ENCODE measurements at regions not wholly inside any gene's neighbourhood (a gene's known extent, or its start where the extent isn't known, plus 50 kb on each side); places are given as distances from the start of the nearest gene placed in this dataset.

DNA sequence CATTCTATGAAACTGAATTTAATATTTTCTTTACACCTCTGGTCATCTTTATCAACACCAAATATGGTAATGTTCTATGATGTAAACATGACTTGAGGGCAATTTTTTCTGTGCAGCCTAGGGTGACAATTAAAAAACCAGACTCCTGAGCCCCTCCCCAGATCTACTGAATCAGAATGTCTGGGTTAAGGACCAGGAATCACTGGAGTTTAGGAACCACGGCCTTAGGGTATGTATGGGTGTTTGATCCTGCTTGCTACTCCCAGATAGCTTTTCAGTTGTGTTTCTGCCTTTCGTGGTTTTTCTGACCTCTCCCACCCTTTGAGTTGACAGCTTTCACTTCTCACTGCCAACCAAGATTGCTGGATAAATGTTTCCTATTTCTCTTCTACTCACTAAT lies 332.2 kb downstream of the DHX15 start:
- TF ChIP-seq, protein P1, sequence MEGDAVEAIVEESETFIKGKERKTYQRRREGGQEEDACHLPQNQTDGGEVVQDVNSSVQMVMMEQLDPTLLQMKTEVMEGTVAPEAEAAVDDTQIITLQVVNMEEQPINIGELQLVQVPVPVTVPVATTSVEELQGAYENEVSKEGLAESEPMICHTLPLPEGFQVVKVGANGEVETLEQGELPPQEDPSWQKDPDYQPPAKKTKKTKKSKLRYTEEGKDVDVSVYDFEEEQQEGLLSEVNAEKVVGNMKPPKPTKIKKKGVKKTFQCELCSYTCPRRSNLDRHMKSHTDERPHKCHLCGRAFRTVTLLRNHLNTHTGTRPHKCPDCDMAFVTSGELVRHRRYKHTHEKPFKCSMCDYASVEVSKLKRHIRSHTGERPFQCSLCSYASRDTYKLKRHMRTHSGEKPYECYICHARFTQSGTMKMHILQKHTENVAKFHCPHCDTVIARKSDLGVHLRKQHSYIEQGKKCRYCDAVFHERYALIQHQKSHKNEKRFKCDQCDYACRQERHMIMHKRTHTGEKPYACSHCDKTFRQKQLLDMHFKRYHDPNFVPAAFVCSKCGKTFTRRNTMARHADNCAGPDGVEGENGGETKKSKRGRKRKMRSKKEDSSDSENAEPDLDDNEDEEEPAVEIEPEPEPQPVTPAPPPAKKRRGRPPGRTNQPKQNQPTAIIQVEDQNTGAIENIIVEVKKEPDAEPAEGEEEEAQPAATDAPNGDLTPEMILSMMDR (IDR thresholded peaks at IDR 0.05; ENCODE audit: insufficient read depth, low read length), result no peak
- no peak for TF ChIP-seq GABPA (IDR thresholded peaks at IDR 0.05; ENCODE audit: low read depth)

Measured in HL-60 (cell line).